Stimulated activated CD4-positive, alpha-beta T cell treated with anti-CD3 and anti-CD28 coated beads, Interleukin-12 subunit alpha, Interleukin-12 subunit beta, amount 100 ng/mL, for 4 hours (primary cell): ENCODE measurements at regions not wholly inside any gene's neighbourhood (a gene's known extent, or its start where the extent isn't known, plus 50 kb on each side); places are given as distances from the start of the nearest gene placed in this dataset.
"Not testable (repeated sequence)": the region's sequence is repeated elsewhere in the genome, so short reads cannot be mapped to it uniquely, and the experiment has no call there.

Experiments used
- DNase-seq: peaks from one replicate; pipeline ENCODE4 v3.0.0-alpha.2; 2020

GRCh38 chr1:14270821-14271220 lies 327.7 kb upstream of the KAZN start:
- no peak for DNase-seq

GRCh38 chr1:14273811-14274210 lies 324.7 kb upstream of the KAZN start:
- DNase-seq, result no peak

- DNase-seq, result not testable (repeated sequence)
These were observed 318.6 kb upstream of the KAZN start for GRCh38 chr1:14279891-14280290.

- no peak for DNase-seq
These were observed 317.6 kb upstream of the KAZN start for GRCh38 chr1:14280909-14281308.

- no peak for DNase-seq
These were observed 317.1 kb upstream of the KAZN start for GRCh38 chr1:14281412-14281811.

- no peak for DNase-seq
These were observed 315.8 kb upstream of the KAZN start for GRCh38 chr1:14282707-14283106.

GRCh38 chr1:14285238-14285637 lies 313.2 kb upstream of the KAZN start:
- DNase-seq, result no peak

GRCh38 chr1:14291182-14291581 lies 307.3 kb upstream of the KAZN start:
- not testable (repeated sequence) for DNase-seq

- DNase-seq, result no peak
These were observed 306.0 kb upstream of the KAZN start for GRCh38 chr1:14292520-14292919.

GRCh38 chr1:14294006-14294405 lies 304.5 kb upstream of the KAZN start:
- no peak for DNase-seq

- DNase-seq, result no peak
These were observed 303.5 kb upstream of the KAZN start for GRCh38 chr1:14294860-14295536.

- no peak for DNase-seq
These were observed 301.7 kb upstream of the KAZN start for GRCh38 chr1:14296795-14297194.

- no peak for DNase-seq
These were observed 301.1 kb upstream of the KAZN start for GRCh38 chr1:14297356-14297755.

GRCh38 chr1:14298806-14299205 lies 299.7 kb upstream of the KAZN start:
- no peak for DNase-seq

- no peak for DNase-seq
These were observed 297.3 kb upstream of the KAZN start for GRCh38 chr1:14300991-14301703.

GRCh38 chr1:14301704-14302024 lies 296.8 kb upstream of the KAZN start:
- no peak for DNase-seq

GRCh38 chr1:14302025-14302424 lies 296.5 kb upstream of the KAZN start:
- no peak for DNase-seq

- DNase-seq, result no peak
These were observed 295.5 kb upstream of the KAZN start for GRCh38 chr1:14303011-14303410.

GRCh38 chr1:14304381-14304865 lies 294.1 kb upstream of the KAZN start:
- no peak for DNase-seq

GRCh38 chr1:14308460-14308859 lies 290.0 kb upstream of the KAZN start:
- no peak for DNase-seq

GRCh38 chr1:14309984-14310383 lies 288.5 kb upstream of the KAZN start:
- no peak for DNase-seq

- DNase-seq, result no peak
These were observed 288.0 kb upstream of the KAZN start for GRCh38 chr1:14310476-14310875.

- no peak for DNase-seq
These were observed 284.6 kb upstream of the KAZN start for GRCh38 chr1:14313731-14314431.

- no peak for DNase-seq
These were observed 279.7 kb upstream of the KAZN start for GRCh38 chr1:14318830-14319229.
